GM21737 (cell line): ENCODE measurements at regions not wholly inside any gene's neighbourhood (a gene's known extent, or its start where the extent isn't known, plus 50 kb on each side); places are given as distances from the start of the nearest gene placed in this dataset.
"Not testable (repeated sequence)": the region's sequence is repeated elsewhere in the genome, so short reads cannot be mapped to it uniquely, and the experiment has no call there.

Experiments
- ATAC-seq: cut with Tn5 transposase; IDR thresholded peaks from one replicate; pipeline ENCODE4 v1.9.1; 2021; ENCODE audit warnings: mild to moderate bottlenecking, moderate library complexity; ENCODE audit not compliant: unreplicated experiment

DNA sequence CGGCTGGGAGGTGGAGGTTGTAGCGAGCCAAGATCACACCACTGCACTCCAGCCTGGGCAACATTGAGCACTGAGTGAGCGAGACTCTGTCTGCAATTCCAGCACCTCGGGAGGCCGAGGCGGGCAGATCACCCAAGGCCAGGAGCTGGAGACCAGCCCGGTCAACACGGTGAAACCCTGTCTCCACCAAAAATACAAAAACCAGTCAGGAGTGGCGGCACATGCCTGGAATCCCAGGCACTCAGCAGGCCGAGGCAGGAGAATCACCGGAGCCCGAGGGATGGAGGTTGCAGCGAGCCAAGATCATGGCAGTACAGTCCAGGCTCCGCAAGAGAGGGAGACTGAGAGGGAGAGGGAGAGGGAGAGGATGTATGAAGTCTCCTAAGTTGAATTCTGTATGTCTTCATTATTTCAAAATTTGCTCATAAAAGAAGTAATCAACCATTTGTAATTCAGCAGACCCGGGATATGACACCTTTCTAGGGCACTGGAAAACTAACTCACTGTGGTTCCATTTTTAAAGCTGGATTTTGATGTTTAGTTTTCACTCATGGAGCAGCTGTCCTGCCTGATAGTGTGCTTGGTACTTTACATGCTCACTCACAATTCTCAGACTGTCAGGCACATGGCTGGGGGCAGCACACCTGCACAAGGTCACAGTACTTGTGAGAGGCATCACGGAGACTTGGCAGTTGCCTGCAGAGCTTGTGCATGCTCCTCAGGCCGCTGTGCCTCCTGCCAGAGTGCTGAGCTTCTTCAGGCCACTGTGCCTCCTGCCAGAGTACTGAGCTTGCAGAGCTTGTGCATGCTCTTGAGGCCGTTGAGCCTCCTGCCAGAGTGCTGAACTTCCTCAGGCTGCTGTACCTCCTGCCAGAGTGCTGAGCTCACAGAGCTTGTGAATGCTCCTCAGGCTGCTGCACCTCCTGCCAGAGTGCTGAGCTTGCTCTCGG is 106.2 kb downstream of the ERMARD start:
- no peak for ATAC-seq

DNA sequence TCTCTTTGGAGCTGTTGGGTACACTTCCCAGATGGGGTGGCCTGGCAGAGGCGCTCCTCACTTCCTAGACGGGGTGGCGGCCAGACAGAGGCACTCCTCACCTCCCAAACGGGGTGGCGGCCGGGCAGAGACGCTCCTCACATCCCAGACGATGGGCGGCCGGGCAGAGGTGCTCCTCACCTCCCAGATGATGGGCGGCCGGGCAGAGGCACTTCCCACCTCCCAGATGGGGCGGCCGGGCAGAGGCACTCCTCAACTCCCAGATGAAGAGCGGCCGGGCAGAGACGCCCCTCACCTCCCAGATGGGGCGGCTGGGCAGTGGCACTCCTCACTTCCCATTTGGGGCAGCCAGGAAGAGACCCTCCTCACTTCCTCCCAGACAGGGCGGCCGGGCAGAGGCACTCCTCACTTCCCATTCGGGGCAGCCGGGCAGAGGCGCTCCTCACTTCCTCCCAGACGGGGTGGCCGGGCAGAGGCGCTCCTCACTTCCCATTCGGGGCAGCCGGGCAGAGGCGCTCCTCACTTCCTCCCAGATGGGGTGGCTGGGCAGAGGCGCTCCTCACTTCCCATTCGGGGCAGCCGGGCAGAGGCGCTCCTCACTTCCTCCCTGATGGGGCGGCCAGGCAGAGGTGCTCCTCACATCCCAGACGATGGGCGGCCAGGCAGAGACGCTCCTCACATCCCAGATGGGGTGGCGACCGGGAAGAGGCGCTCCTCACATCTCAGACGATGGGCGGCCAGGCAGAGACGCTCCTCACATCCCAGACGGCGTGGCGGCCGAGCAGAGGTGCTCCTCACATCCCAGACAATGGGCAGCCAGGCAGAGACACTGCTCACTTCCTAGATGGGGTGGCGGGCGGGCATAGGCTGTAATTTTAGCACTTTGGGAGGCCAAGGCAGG is 105.3 kb downstream of the ERMARD start:
- not testable (repeated sequence) for ATAC-seq

DNA sequence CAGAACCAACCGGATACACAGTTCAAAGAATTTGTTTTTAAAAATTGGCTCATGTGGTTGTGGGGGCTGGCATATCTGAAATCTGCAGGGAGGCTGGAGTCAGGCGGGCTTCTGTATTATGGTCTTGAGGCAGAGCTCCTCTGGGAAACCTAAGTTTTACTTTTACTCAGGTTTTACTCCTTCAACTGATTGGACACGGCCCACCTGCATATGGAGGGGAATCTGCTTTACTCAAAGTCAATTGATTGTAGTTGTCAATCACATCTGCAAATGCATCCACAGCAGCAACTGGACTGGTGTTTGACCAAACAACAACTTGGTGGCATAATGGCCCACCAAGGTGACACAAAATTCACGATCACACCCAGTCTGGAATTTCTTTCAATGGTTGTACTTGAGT is 103.4 kb downstream of the ERMARD start:
- no peak for ATAC-seq

DNA sequence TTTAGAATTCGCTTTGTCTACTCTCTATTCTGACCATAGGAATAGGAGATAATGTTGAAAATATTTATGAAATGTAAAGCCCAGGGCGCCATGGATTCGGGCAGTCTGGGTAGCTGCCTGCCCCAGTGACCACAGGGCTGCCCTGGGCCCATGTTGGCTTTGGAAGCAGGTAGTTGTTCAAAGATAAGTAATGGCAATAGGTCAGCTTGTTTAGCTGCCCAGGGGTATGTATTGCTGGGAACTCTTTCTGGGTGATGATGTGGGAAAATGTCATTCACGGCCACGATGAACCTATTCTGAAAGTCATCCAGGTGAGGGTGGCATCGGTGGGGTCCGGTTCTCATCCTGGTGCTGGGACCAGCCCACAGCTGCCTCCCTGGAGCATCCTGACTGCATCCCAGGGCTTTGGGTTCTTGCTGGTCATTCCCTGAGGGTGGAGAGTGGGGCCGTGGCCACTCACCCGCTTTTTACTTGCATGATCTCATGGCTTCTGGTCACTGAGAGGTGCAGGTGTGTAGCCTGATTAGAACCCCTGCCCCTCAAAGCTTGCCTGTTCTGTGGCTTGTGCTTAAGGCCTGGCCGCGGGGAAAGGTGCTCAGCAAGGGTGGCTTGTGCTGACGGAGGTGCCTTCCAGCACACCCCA is 102.8 kb downstream of the ERMARD start:
- ATAC-seq, result no peak

DNA sequence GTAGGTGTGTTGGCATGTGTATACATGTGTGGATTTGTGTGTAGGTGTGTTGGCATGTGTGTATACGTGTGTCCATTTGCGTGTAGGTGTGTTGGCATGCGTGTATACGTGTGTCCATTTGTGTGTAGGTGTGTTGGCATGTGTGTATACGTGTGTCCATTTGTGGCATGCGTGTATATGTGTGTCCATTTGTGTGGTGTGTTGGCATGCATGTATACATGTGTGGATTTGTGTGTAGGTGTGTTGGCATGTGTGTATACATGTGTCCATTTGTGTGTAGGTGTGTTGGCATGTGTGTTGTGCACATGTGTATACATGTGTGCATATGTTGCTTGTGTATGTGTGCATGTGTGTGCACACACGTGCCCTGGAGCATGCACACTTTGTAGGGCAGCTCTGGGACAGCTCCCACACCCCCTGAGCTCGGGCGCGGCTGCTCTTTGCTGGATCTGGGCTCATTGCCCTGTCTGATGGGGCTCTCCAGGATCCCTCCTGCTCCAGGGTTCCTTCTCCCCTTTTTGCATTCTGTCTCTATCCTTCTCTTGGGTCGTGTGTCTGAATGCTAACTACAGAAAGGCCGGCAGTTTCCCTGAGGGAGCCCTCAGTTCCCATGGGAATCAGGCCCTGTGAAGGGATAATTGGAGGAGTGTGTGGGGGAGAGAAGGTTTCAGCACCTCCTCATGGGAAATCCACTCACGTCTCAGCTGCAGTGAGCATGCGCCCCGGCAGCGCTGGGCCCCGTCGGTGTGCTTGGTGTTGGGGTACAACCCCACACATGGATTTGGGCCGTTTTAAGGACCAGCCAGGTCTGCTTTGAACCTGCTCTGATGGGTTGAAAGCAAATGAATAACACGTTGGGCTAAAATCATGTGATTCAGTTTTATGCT is 102.0 kb downstream of the ERMARD start:
- ATAC-seq, result no peak

DNA sequence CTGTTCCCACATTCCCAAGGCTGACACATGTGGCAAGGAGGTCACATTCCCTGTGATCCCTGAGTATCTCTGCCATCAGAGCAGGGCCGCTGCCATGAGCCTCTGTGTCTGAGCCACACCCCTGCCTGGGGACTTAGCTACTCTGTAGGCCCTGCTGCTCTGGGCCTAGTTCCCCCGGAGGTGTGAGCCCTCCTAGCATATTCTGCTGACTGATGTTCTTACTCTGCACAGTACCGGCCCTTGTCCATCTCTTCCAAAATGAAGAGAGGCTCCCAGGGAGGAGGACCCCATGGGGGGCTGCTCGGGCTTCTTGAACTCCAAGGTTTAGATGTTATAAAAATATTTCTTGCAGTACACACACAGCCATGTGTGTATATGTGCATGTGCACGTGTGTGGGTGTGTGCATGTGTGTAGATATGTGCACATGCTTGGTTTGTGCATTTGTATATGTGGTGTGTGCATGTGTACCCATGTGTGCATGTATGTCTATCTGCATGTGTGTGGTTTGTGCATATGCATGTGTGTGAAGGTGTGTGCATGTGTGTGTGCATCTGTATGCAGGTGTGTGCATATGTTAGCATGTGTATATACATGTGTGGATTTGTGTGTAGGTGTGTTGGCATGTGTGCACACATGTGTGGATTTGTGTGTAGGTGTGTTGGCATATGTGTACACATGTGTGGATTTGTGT is 101.2 kb downstream of the ERMARD start:
- no peak for ATAC-seq

DNA sequence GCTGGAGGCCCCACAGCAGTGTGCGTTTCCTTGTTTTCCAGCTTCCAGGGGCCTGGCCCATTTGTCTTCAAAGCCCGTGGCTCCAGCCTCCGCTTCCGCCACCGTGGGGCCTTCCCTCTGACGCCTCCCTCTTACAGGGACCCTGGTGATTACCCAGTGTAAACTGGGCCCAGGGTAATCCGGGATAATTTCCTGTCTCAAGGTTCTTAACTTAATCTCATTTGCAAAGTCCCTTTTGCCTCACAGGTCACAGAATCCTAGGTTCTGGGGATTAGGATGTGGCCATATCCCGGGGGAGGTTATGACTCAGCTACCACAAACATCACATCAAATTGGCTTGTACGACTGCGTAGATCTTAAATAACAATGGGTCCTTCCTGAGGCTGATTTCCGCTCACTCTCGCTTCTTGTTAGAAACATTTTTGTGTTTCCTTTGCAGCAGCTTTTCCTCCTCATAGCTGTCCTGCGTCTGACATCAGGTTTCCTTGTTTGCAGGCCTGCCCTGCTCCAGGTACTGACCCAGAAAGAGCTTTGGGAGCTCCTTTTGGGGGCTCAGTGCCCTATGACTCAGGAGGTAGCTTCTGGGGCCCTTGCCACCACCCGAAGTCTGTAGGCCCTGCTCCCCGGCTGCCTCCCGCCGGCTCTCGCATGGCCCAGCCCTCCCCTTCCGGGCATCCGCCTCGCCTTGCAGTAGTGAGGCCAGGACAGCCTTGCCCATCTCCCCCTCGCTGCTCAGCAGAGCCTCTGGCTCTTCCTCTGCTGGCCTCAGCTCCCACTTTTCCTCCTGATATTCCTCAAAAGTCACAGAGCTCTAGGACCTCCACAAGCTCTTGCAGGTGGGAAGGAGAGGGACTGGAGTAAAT is 100.5 kb downstream of the ERMARD start:
- ATAC-seq, result no peak

DNA sequence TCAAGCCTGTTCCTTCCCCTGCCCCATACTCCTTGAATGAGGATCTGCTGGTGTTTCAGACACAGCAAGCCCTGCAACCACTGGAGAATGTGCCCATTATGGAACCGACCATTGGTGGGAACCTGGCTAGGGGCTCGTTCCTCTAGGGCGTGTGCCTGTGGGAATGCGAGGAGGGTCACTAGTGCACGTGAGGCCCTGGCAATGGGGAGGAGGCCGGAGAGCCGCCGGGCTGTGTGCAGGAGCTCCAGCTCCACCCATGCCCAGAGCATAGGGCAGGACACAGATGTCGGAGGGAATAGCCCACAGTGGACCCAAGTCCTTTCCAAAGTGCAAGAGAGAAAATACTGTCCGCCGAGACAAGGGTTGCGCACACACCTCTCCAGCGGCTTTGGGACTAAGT is 99.3 kb downstream of the ERMARD start:
- ATAC-seq, result no peak

DNA sequence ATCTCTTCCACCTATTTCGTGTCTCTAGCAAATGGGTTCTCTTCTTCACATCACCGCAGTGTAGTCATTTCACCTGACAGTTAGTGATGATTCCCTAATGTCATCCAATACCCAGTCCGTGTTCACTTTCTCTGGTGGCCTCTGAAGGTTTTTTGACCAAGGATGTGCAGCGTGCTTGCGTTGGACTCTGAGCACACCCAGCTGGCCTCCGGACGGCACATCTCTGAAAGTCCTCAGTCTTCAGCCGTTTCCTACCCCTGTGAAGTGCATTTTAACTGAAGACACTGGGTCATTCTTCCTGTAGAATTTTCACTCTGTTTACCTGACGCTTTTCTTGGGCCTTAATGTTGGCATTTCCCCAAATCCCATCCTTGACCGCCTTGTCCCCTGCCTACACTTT is 98.7 kb downstream of the ERMARD start:
- ATAC-seq, result no peak

DNA sequence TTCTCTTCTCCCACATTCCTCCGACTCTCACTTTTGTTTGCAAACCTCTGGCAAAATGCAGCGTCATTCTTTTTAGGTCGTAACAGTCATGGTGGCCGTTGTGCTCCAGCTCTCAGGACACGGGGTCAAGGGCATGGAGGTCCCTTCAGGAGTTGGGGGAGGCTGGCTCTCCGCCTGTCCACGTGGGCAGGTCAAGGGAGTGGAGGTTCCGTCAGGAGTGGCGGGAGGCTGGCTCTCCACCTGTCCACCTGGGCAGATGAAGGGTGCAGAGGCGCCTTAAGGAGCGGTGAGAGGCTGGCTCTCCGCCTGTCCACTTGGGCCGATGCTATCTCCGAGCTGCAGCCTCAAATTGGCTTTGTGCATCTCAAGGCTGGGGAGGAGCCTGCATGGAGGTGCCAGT is 98.0 kb downstream of the ERMARD start:
- ATAC-seq, result no peak

DNA sequence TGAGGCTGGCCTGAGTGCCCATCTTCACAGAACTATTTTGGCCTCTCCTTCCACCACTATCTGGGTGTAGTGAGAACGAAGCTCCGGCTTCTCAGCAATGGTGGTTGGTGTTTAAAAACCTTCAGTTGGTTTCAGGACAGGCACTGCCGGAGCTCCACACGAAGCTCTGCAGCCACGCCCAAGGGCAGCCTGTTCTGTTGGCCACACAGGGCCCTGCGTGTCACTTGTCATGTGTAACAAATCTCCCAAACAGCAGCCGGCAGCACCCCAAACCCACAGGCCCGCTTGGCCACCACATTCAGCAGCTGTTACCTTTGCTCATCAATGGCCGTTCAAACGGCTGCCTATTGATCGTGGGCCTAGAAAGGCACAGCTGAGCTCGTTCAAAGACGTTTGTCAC is 97.5 kb downstream of the ERMARD start:
- ATAC-seq, result no peak

DNA sequence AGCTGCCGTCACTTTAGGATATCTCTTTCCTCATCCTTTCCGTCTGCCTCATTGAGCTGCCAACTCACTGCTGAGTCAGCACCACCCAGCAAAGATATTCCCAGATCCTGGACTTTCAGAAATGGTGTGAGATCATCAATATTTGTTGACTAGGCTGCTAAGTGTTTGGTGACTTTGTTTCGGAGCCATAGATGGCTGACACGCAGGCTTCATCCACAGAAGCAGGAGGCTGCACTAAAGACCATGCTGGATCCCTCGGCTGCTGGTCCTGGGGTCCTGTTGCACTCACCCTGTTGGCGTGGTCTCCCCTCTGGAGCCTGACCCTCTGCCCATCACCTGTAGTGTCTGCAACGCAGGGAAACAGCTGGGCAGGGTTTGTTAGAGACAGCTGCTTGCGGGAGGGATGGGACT is 96.5 kb downstream of the ERMARD start:
- no peak for ATAC-seq

DNA sequence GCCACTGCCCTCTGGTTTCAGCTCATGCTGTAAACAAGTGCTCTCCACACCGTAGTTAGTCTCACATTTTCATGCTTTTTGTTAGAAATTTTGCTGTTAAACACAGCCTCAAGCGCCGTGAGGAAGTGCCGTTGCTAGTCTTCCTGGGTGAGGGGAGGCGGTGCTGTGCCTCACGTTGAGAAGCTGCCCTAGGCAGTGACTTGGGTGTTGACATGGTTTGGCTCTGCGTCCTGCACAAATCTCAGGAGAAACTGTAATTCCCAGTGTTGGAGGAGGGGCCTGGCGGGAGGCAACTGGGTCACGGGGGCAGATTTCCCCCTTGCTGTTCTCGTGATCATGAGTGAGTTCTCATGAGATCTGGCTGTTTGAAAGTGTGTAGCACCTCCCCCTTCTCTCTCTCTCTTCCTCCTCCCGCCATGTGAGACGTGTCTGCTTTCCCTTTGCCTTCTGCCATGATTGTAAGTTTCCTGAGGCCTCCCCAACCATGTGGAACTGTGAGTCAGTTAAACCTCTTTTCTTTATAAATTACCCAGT is 95.8 kb downstream of the ERMARD start:
- no peak for ATAC-seq

DNA sequence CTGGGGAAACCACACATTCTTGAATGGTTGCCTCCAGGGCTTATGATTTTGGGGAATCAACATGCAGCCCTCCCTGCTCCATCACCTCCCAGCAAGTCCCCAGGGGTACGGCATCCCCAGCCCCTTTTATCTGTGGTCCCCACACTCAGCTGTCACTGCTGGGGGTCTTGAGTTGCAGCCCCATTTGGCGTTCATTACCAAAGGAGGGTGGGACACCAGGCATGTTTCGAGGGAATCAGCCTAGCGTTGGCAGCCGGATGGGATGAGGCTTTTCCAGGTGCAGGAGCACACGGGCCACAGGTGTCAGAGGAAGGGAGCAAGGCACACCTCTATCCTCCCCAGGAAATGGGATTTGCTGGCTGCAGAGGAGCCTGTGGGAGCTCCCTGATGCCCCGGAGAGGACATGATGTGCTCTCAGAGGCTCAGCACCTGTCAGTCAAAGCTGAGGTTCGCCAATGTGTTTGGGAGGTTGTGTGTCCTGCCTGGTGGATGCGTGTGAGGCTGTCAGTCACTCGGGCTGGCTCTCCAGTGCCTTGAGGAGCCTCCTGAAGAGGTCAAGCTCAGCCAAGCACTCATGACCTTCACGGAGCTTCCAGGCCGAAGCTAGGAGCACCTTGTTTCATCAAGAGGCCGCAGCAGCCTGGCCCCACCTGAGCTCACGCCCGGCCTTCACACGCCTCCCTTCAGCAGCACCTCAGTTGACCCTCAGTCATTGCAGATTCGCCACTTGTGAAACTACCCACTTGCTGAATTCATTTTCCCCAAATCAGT is 95.0 kb downstream of the ERMARD start:
- no peak for ATAC-seq

DNA sequence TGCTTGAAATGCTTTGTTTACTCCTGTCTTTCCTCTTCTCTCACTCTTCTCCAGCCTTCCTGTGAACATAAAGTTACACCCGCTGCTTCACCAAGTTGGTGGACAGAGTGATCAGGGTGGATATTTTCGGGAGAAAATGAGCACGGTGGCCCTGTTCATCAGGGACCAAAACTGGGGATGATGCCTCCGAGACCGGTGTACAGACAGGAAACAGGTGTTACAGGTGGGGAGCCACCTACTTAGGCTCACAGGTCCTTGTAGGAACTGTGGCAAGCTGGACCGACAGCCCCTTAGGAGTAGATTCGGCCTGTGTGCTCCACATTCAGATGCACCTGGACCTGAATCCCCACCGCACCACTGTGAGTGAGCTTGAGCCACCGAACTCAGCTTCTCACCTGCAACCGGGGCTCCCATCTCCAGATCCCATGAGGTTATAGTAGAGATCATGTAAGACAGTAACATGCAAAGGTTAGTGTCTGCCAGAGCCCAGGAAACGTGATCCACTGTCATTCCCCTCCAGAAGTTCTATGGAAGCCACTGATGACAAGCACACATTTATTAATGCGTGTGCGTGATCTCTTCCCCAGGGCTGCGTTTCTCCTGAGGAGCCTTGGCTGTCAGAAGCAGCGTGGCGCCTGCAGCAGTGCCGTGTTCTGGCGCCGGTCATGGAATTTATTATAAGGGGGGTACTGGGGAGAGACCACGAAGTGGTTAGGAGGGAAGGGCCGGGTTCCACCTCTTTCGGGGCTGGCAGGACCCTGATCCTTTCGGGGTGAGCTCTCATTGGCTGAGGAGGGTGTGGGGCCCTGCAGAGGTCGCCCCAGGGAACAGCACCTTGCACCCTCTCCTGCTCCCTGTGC is 94.2 kb downstream of the ERMARD start:
- no peak for ATAC-seq

DNA sequence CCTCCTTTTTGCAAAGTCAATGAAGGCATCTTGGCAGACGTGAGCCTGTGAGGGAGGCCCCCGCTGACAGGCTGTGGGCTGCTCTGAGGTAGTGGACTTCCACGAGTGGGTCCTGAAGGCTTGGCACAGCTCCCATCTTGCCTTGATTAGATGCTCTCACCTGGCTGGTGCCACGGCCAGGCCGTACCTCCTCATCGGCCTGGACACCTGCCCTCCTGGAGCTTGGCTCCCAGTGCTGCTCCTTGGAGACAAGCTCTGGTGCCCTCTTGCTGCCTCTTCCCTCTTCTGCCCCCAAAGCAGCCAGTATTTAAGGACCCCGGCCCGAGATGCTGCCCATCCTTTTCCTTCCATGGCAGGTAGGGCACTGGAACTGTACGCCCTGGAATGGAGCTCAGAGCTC is 93.5 kb downstream of the ERMARD start:
- no peak for ATAC-seq

DNA sequence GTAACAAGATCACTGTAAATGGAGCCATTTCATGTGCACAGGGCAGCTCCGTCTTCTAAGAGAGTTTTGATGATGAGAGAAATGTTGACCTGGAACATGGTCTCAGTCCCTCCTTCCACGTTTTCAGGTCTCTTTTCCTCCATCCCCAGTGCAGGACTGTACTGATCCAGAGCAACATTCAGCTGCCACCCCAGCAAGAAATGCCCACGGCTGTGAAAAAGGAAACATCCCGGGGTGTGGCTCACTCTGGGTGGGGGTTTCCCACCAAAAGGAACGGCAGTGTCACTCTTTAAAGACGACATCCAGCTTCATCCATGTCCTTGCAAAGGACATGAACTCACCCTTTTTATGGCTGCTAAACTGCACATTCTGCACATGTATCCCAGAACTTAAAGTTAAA is 92.6 kb downstream of the ERMARD start:
- ATAC-seq, result no peak
